CD4-positive, alpha-beta T cell (primary cell): ENCODE measurements at regions not wholly inside any gene's neighbourhood (a gene's known extent, or its start where the extent isn't known, plus 50 kb on each side); places are given as distances from the start of the nearest gene placed in this dataset.

ENCODE experiments used
- ATAC-seq: fragments of 200-7000 bp; cut with Tn5 transposase; one replicate; pipeline ENCODE4 v1.10.0; 2022; ENCODE audit warnings: mild to moderate bottlenecking; ENCODE audit not compliant: poor library complexity
- CTCF ChIA-PET: fragments of 350-600 bp; sonication (Branson Sonifier 250); formaldehyde crosslinking; loops from one replicate; lab custom pipeline; 2021; ENCODE audit warnings: antibody characterized with exemption, inconsistent platforms; lab: Charles Lee
- POLR2A ChIA-PET: fragments of 350-600 bp; sonication (Branson Sonifier 250); formaldehyde crosslinking; loops from one replicate; lab custom pipeline; 2021; ENCODE audit warnings: antibody characterized with exemption, inconsistent platforms; lab: Charles Lee
- DNase-seq, 14 experiments: peaks; one replicate each; pipeline ENCODE4 v3.0.0-alpha.2; 2013 to 2020; ENCODE audit warnings: mixed read lengths in 2 of 14
- H3K27ac ChIP-seq, 2 donors: one replicate each; pipeline versions ENCODE4 v1.5.1 to v1.7.0; 2013; ENCODE audit warnings: low read length in 2 of 2, low read depth in 1 of 2, mild to moderate bottlenecking in 1 of 2
- H3K27me3 ChIP-seq, 2 experiments: 1 replicate in 1 of 2; 2 replicates in 1 of 2; pipeline versions ENCODE4 v1.6.1 to v1.7.0; 2013; ENCODE audit warnings: low read length in 2 of 2, control low read depth in 1 of 2, mild to moderate bottlenecking in 1 of 2, moderate library complexity in 1 of 2; ENCODE audit not compliant: insufficient read depth in 2 of 2, control insufficient read depth in 1 of 2
- H3K36me3 ChIP-seq: one replicate; pipeline ENCODE4 v1.6.1; 2013; ENCODE audit warnings: low read length, control low read depth; ENCODE audit not compliant: insufficient read depth
- H3K4me1 ChIP-seq: one replicate; pipeline ENCODE4 v1.6.1; 2013; ENCODE audit warnings: low read length, control low read depth; ENCODE audit not compliant: insufficient read depth
- H3K4me3 ChIP-seq: one replicate; pipeline ENCODE4 v1.5.1; 2013; ENCODE audit warnings: mild to moderate bottlenecking, low read length, moderate library complexity
- H3K9me3 ChIP-seq, 2 experiments: 1 replicate in 1 of 2; 2 replicates in 1 of 2; pipeline versions ENCODE4 v1.6.1 to v1.7.0; 2013; ENCODE audit warnings: low read length in 2 of 2, mild to moderate bottlenecking in 2 of 2, control low read depth in 1 of 2, moderate library complexity in 1 of 2; ENCODE audit not compliant: control insufficient read depth in 1 of 2, insufficient read depth in 1 of 2
- H3K27ac Mint-ChIP-seq: one replicate; pipeline ENCODE4 v1.8.0; 2020; ENCODE audit warnings: mixed read lengths
- H3K27me3 Mint-ChIP-seq: one replicate; pipeline ENCODE4 v1.8.0; 2021; ENCODE audit warnings: mixed read lengths
- H3K36me3 Mint-ChIP-seq: one replicate; pipeline ENCODE4 v1.8.0; 2021; ENCODE audit warnings: low read depth, mixed read lengths
- H3K4me1 Mint-ChIP-seq: one replicate; pipeline ENCODE4 v1.8.0; 2021; ENCODE audit warnings: low read depth, mixed read lengths
- H3K4me3 Mint-ChIP-seq: one replicate; pipeline ENCODE4 v1.8.0; 2020; ENCODE audit warnings: mild to moderate bottlenecking, mixed read lengths
- H3K9me3 Mint-ChIP-seq: one replicate; pipeline ENCODE4 v1.8.0; 2020; ENCODE audit warnings: mixed read lengths
- CTCF ChIP-seq: fragments of 200-600 bp; IDR thresholded peaks from one replicate; pipeline ENCODE4 v1.8.0; 2022; ENCODE audit warnings: antibody characterized with exemption, mild to moderate bottlenecking
- intact Hi-C, 2 experiments: fragments of 100-400 bp; cut with DNase I in 1 of 2; cut with micrococcal nuclease in 1 of 2; formaldehyde crosslinking; loops; one replicate each; pipeline versions ENCODE4 v1.15.1 to v1.9.0; 2023 to 2025; cut with DNase I, micrococcal nuclease

- intact Hi-C loops: no loop called here
- Histone ChIP-seq H3K4me3 (no peak overlapping the region), H3K27me3 (no peaks in the 10 kb centered on the region), H3K9me3 (peaks cover 0 to 6% of the 10 kb centered on the region in 2 experiments), H3K27ac (no peak overlapping the region), H3K36me3 (no peaks in the 10 kb centered on the region), H3K4me1 (no peaks in the 10 kb centered on the region)
- Mint-ChIP-seq H3K27me3 (no peaks in the 10 kb centered on the region), H3K4me3 (no peak overlapping the region), H3K9me3 (no peaks in the 10 kb centered on the region), H3K4me1 (no peaks in the 10 kb centered on the region), H3K36me3 (no peaks in the 10 kb centered on the region), H3K27ac (no peak overlapping the region)
- no peak for TF ChIP-seq CTCF
- ATAC-seq (no peak), DNase-seq (no peak)
- CTCF ChIA-PET: no interaction called here
- POLR2A ChIA-PET: no interaction called here
These were observed 191.2 kb upstream of the GMDS start for GRCh38 chr6:2436410-2437154.

GRCh38 chr6:2435323-2435722, 189.9 kb upstream of the GMDS start:
- CTCF ChIA-PET: no interaction called here
- H3K4me3 ChIP-seq: no peak overlapping the region
- Mint-ChIP-seq H3K4me1 (no peaks in the 10 kb centered on the region), H3K4me3 (no peak overlapping the region), H3K36me3 (no peaks in the 10 kb centered on the region), H3K27ac (no peak overlapping the region), H3K27me3 (no peaks in the 10 kb centered on the region), H3K9me3 (no peaks in the 10 kb centered on the region)
- intact Hi-C loops: no loop called here
- no peak overlapping the region for H3K27ac ChIP-seq
- no peak for DNase-seq
- H3K9me3 ChIP-seq: peaks cover 0 to 6% of the 10 kb centered on the region in 2 experiments
- H3K4me1 ChIP-seq: no peaks in the 10 kb centered on the region
- no peak for ATAC-seq
- TF ChIP-seq CTCF: no peak
- H3K36me3 ChIP-seq: no peaks in the 10 kb centered on the region
- H3K27me3 ChIP-seq: no peaks in the 10 kb centered on the region
- POLR2A ChIA-PET: no interaction called here

GRCh38 chr6:2434912-2435311, 189.5 kb upstream of the GMDS start:
- Mint-ChIP-seq H3K4me1 (no peaks in the 10 kb centered on the region), H3K4me3 (no peak overlapping the region), H3K9me3 (no peaks in the 10 kb centered on the region), H3K36me3 (no peaks in the 10 kb centered on the region), H3K27me3 (no peaks in the 10 kb centered on the region), H3K27ac (no peak overlapping the region)
- intact Hi-C loops: no loop called here
- Histone ChIP-seq H3K4me1 (no peaks in the 10 kb centered on the region), H3K4me3 (no peak overlapping the region), H3K9me3 (peaks cover 0 to 6% of the 10 kb centered on the region in 2 experiments), H3K27me3 (no peaks in the 10 kb centered on the region), H3K27ac (no peak overlapping the region), H3K36me3 (no peaks in the 10 kb centered on the region)
- POLR2A ChIA-PET: no interaction called here
- CTCF ChIA-PET: no interaction called here
- no peak for DNase-seq
- ATAC-seq: no peak
- TF ChIP-seq CTCF: no peak
